Lung (tissue), 11 donors: ENCODE measurements at regions not wholly inside any gene's neighbourhood (a gene's known extent, or its start where the extent isn't known, plus 50 kb on each side); places are given as distances from the start of the nearest gene placed in this dataset.
A peak's percentile ranks its signal among the peaks of the same experiment; 100 is the strongest.

Experiments used
- ATAC-seq: fragments of 200-7000 bp; cut with Tn5 transposase; one replicate; pipeline ENCODE4 v1.9.1; 2020; ENCODE audit warnings: moderate number of reproducible peaks; ENCODE audit not compliant: insufficient read depth, low FRiP score
- DNase-seq, 3 donors: peaks; one replicate each; pipeline ENCODE4 v3.0.0-alpha.2; 2013 to 2017
- H3K27ac ChIP-seq, 2 donors: one replicate each; pipeline ENCODE4 v1.5.1; 2013; ENCODE audit warnings: mild to moderate bottlenecking in 2 of 2, moderate library complexity in 2 of 2, control low read depth in 1 of 2, inconsistent platforms in 1 of 2, low read depth in 1 of 2, low read length in 1 of 2
- H3K27me3 ChIP-seq, 3 donors: one replicate each; pipeline ENCODE4 v1.5.1; 2013; ENCODE audit warnings: low read length in 2 of 3; ENCODE audit not compliant: control insufficient read depth in 3 of 3, insufficient read depth in 3 of 3
- H3K36me3 ChIP-seq, 4 donors: one replicate each; pipeline ENCODE4 v1.5.1; 2013; ENCODE audit warnings: low read length in 4 of 4, mild to moderate bottlenecking in 1 of 4, moderate library complexity in 1 of 4; ENCODE audit not compliant: control insufficient read depth in 4 of 4, insufficient read depth in 4 of 4
- H3K4me1 ChIP-seq, 5 donors: one replicate each; pipeline ENCODE4 v1.5.1; 2013; ENCODE audit warnings: low read length in 5 of 5, mild to moderate bottlenecking in 2 of 5, moderate library complexity in 1 of 5; ENCODE audit not compliant: control insufficient read depth in 5 of 5, insufficient read depth in 5 of 5
- H3K4me3 ChIP-seq: one replicate; pipeline ENCODE4 v1.5.1; 2013; ENCODE audit warnings: mild to moderate bottlenecking, control low read depth, moderate library complexity
- H3K9ac ChIP-seq, 2 donors: one replicate each; pipeline ENCODE4 v1.5.1; 2013; ENCODE audit warnings: low read length in 2 of 2, control low read depth in 1 of 2; ENCODE audit not compliant: insufficient read depth in 1 of 2
- H3K9me3 ChIP-seq, 4 donors: one replicate each; pipeline ENCODE4 v1.5.1; 2013; ENCODE audit warnings: low read length in 3 of 4, mild to moderate bottlenecking in 1 of 4, moderate library complexity in 1 of 4; ENCODE audit not compliant: control insufficient read depth in 4 of 4, insufficient read depth in 3 of 4
- CTCF ChIP-seq: IDR thresholded peaks from 2 replicates; pipeline ENCODE4 v1.5.1; 2012; ENCODE audit warnings: mild to moderate bottlenecking; ENCODE audit errors: control extremely low read depth, extremely low read depth
- WGBS, 2 donors: extraction: QIAGEN DNeasy Blood & Tissue Kit; methylation state at CpG; one replicate each; pipeline ENCODE4 v1.1.7; 2013; 5-methylcytosine and 5-hydroxymethylcytosine counted together
- donor health status: control.
- donor health status: control.
- donor health status: Bipolar disorder and iron deficiency.
- donor health status: healthy.
- donor health status: DM: yes; HTN: yes; CAD: no.

- H3K4me3 ChIP-seq, result no peak overlapping the region
- H3K4me1 ChIP-seq, result peaks cover 0 to 13% (median 0%) of the 10 kb centered on the region in 5 donors
- H3K27me3 ChIP-seq, result peaks cover 0 to 2% (median 0%) of the 10 kb centered on the region in 3 donors
- DNase-seq (peak in 2 of 3 donors; percentile 23 to 51), ATAC-seq (no peak)
- peak overlapping the region in 1 of 2 donors; percentile 33 for H3K27ac ChIP-seq
- no peaks in the 10 kb centered on the region for H3K9me3 ChIP-seq
- no peak overlapping the region for H3K9ac ChIP-seq
- 47 to 62% methylated on average over 7 of the region's 7 CpGs for WGBS, 2 donors
- TF ChIP-seq CTCF, result no peak
- H3K36me3 ChIP-seq, result no peaks in the 10 kb centered on the region
These were observed 126.3 kb downstream of the FBXO8 start for GRCh38 chr4:174157106-174157607.

GRCh38 chr4:174156239-174156826 lies 127.1 kb downstream of the FBXO8 start:
- DNase-seq (peak in 2 of 3 donors; percentile 78 to 79), ATAC-seq (peak; percentile 34)
- TF ChIP-seq CTCF, result peak; percentile 20

GRCh38 chr4:174154215-174154854 lies 129.1 kb downstream of the FBXO8 start:
- peaks cover 0 to 13% (median 0%) of the 10 kb centered on the region in 5 donors for H3K4me1 ChIP-seq
- ATAC-seq, result no peak
- no peaks in the 10 kb centered on the region for H3K36me3 ChIP-seq
- H3K9ac ChIP-seq, result no peak overlapping the region
- H3K27ac ChIP-seq, result no peak overlapping the region
- H3K27me3 ChIP-seq, result peaks cover 0 to 5% (median 2%) of the 10 kb centered on the region in 3 donors
- no peak overlapping the region for H3K4me3 ChIP-seq
- no peak for DNase-seq
- no peaks in the 10 kb centered on the region for H3K9me3 ChIP-seq
- TF ChIP-seq CTCF, result no peak
- 66 to 81% methylated on average over 5 of the region's 5 CpGs for WGBS, 2 donors

More at GRCh38 chr4:174156239-174156826, 127.1 kb downstream of the FBXO8 start:
- Histone ChIP-seq H3K4me1 (peaks cover 0 to 13% (median 0%) of the 10 kb centered on the region in 5 donors), H3K36me3 (no peaks in the 10 kb centered on the region), H3K27me3 (peaks cover 0 to 2% (median 0%) of the 10 kb centered on the region in 3 donors), H3K9ac (no peak overlapping the region), H3K9me3 (no peaks in the 10 kb centered on the region), H3K4me3 (no peak overlapping the region), H3K27ac (no peak overlapping the region)
- 18 to 26% methylated on average over 3 of the region's 3 CpGs for WGBS, 2 donors
